ENCODE measurements at regions not wholly inside any gene's neighbourhood (a gene's known extent, or its start where the extent isn't known, plus 50 kb on each side); places are given as distances from the start of the nearest gene placed in this dataset.

- RAD21 ChIA-PET (ENCODE audit: low non-redundant PET in 1 of 2, low total read pairs in 2 of 2, uncharacterized antibody in 2 of 2, unreplicated experiment in 2 of 2): no interaction called here
- ATAC-seq: no peak
- TF ChIP-seq FOSL1 (IDR thresholded peaks at IDR 0.05; ENCODE audit: low read depth) (no peak), JUND (IDR thresholded peaks at IDR 0.05) (no peak), CEBPB (IDR thresholded peaks at IDR 0.05; ENCODE audit: low read depth) (no peak), RAD21 (IDR thresholded peaks at IDR 0.05; ENCODE audit: low read depth) (no peak), EZH2 (IDR thresholded peaks at IDR 0.05) (no peak)
Observed at GRCh38 chr3:57009367-57009766, 51.1 kb upstream of the SPATA12 start.

GRCh38 chr3:57007521-57008460, 52.7 kb upstream of the SPATA12 start:
- TF ChIP-seq FOSL1 (IDR thresholded peaks at IDR 0.05; ENCODE audit: low read depth): peak; percentile 61
- no peak for TF ChIP-seq YY1 (IDR thresholded peaks at IDR 0.05; ENCODE audit: extremely low read depth, insufficient replicate concordance, low read depth, low read length)
- no peak for TF ChIP-seq TCF7L2 (IDR thresholded peaks at IDR 0.05; ENCODE audit: borderline replicate concordance, extremely low read depth, insufficient read depth, insufficient read length)
- TF ChIP-seq CEBPB (IDR thresholded peaks at IDR 0.05; ENCODE audit: low read depth): no peak
- no peak for TF ChIP-seq POLR2A (IDR thresholded peaks at IDR 0.05; ENCODE audit: borderline replicate concordance, extremely low read depth, insufficient read depth, insufficient read length)
- peak; percentile 0; the same call in 1 of the 2 replicates for TF ChIP-seq MAX (IDR thresholded peaks at IDR 0.05)
- TF ChIP-seq JUND (IDR thresholded peaks at IDR 0.05): peak; percentile 56
- TF ChIP-seq ZBTB33 (IDR thresholded peaks at IDR 0.05; ENCODE audit: extremely low read depth, insufficient replicate concordance, low read length): no peak
- intact Hi-C loops (cut with micrococcal nuclease): loop anchor here (2.0 to 5.0 kb wide), 2 partner anchors 53 to 70 kb away; partner anchors contain the start of gene SPATA12
- no peaks in the 10 kb centered on the region for H3K27me3 ChIP-seq (ENCODE audit: insufficient read depth, low read length)
- H3K27ac ChIP-seq (ENCODE audit: low read depth, low read length): peak overlapping the region; percentile 84
- CTCF ChIA-PET: interaction anchor here (1.1 to 2.1 kb wide), 4 partner anchors 10 to 53 kb away, joined by 3 to 5 read pairs (median 4); partner anchors contain the start of gene SPATA12
- H3K9me3 ChIP-seq (ENCODE audit: control insufficient read depth in 1 of 2, insufficient read depth in 1 of 2, low read depth in 1 of 2, low read length in 2 of 2): no peaks in the 10 kb centered on the region
- BruUV-seq (replicated peaks): no TSS peak
- H3K9me2 ChIP-seq (ENCODE audit: insufficient read depth): no peaks in the 10 kb centered on the region
- peak overlapping the region; percentile 70 for H3K4me2 ChIP-seq (ENCODE audit: low read length)
- ATAC-seq (peak; percentile 87), DNase-seq (ENCODE audit: low read depth, low spot score) (peak; percentile 54)
- H4K20me1 ChIP-seq (ENCODE audit: insufficient read depth): no peaks in the 10 kb centered on the region
- POLR2A ChIA-PET: interaction anchor here (0.9 kb wide), 1 partner anchor 8 kb away, joined by 3 read pairs; no protein-coding TSS in a partner anchor
- peaks cover 39 to 40% of the 10 kb centered on the region in 2 experiments for H3K4me1 ChIP-seq (ENCODE audit: control insufficient read depth in 1 of 2, insufficient read depth in 2 of 2, low read length in 2 of 2)
- RAD21 ChIA-PET (ENCODE audit: low non-redundant PET in 1 of 2, low total read pairs in 2 of 2, uncharacterized antibody in 2 of 2, unreplicated experiment in 2 of 2): no interaction called here
- peak overlapping the region; percentile 3 to 15; a peak in 3 of 4 replicates for H3K4me3 ChIP-seq (replicated peaks in 1 of 2; ENCODE audit: low read depth in 1 of 2, low read length in 2 of 2)
- peaks cover 0 to 4% of the 10 kb centered on the region in 2 experiments; a peak in 1 of 4 replicates for H3K36me3 ChIP-seq (ENCODE audit: control insufficient read depth in 1 of 2, insufficient read depth in 2 of 2, low read length in 2 of 2)
- no peaks in the 10 kb centered on the region for H3K79me2 ChIP-seq (ENCODE audit: insufficient read depth, low read length)
- no peak overlapping the region for H2AFZ ChIP-seq (ENCODE audit: low read depth, low read length, poor library complexity, severe bottlenecking)
- peak overlapping the region; percentile 66 for H3K9ac ChIP-seq (ENCODE audit: low read length)

More at GRCh38 chr3:57009367-57009766, 51.1 kb upstream of the SPATA12 start:
- CTCF ChIA-PET: no interaction called here
- Histone ChIP-seq H3K36me3 (ENCODE audit: control insufficient read depth in 1 of 2, insufficient read depth in 2 of 2, low read length in 2 of 2) (no peaks in the 10 kb centered on the region), H3K9me3 (ENCODE audit: control insufficient read depth in 1 of 2, insufficient read depth in 1 of 2, low read depth in 1 of 2, low read length in 2 of 2) (no peaks in the 10 kb centered on the region), H2AFZ (ENCODE audit: low read depth, low read length, poor library complexity, severe bottlenecking) (no peak overlapping the region), H3K4me3 (replicated peaks in 1 of 2; ENCODE audit: low read depth in 1 of 2, low read length in 2 of 2) (no peak overlapping the region), H3K27ac (ENCODE audit: low read depth, low read length) (no peak overlapping the region), H3K4me1 (ENCODE audit: control insufficient read depth in 1 of 2, insufficient read depth in 2 of 2, low read length in 2 of 2) (peaks cover 39 to 40% of the 10 kb centered on the region in 2 experiments), H4K20me1 (ENCODE audit: insufficient read depth) (no peaks in the 10 kb centered on the region), H3K27me3 (ENCODE audit: insufficient read depth, low read length) (no peaks in the 10 kb centered on the region), H3K79me2 (ENCODE audit: insufficient read depth, low read length) (no peaks in the 10 kb centered on the region), H3K9ac (ENCODE audit: low read length) (no peak overlapping the region), H3K9me2 (ENCODE audit: insufficient read depth) (no peaks in the 10 kb centered on the region), H3K4me2 (ENCODE audit: low read length) (no peak overlapping the region)
- intact Hi-C loops (cut with micrococcal nuclease): loop anchor here (5.0 kb wide), 1 partner anchor 68 kb away; no protein-coding TSS in a partner anchor
- POLR2A ChIA-PET: no interaction called here
- BruUV-seq (replicated peaks): no TSS peak
- DNase-seq (ENCODE audit: low read depth, low spot score): no peak

All from HCT116 (cell line).